Left renal pelvis (tissue), 4 donors: ENCODE measurements at regions not wholly inside any gene's neighbourhood (a gene's known extent, or its start where the extent isn't known, plus 50 kb on each side); places are given as distances from the start of the nearest gene placed in this dataset.
"Not testable (repeated sequence)": the region's sequence is repeated elsewhere in the genome, so short reads cannot be mapped to it uniquely, and the experiment has no call there.

Source experiments
- DNase-seq, 4 donors: peaks; one replicate each; pipeline ENCODE4 v3.0.0-alpha.2; 2013; ENCODE audit warnings: low read depth in 4 of 4, low spot score in 3 of 4

GRCh38 chr5:168089201-168089887 is 202.1 kb upstream of the WWC1 start:
- no peak for DNase-seq

GRCh38 chr5:168092209-168093185 is 198.9 kb upstream of the WWC1 start:
- DNase-seq, result no peak

GRCh38 chr5:168093200-168093910 is 198.1 kb upstream of the WWC1 start:
- no peak for DNase-seq

- no peak for DNase-seq
Measured at GRCh38 chr5:168096525-168096924, 194.9 kb upstream of the WWC1 start.

GRCh38 chr5:168097876-168098653 is 193.4 kb upstream of the WWC1 start:
- no peak for DNase-seq

- DNase-seq, result no peak
Measured at GRCh38 chr5:168101352-168101751, 190.1 kb upstream of the WWC1 start.

GRCh38 chr5:168103018-168103417 is 188.4 kb upstream of the WWC1 start:
- not testable (repeated sequence) for DNase-seq

GRCh38 chr5:168104350-168104749 is 187.1 kb upstream of the WWC1 start:
- no peak for DNase-seq

GRCh38 chr5:168104811-168105481 is 186.5 kb upstream of the WWC1 start:
- DNase-seq, result no peak

GRCh38 chr5:168106008-168106761 is 185.3 kb upstream of the WWC1 start:
- no peak for DNase-seq

- DNase-seq, result no peak
Measured at GRCh38 chr5:168109441-168109840, 182.0 kb upstream of the WWC1 start.

GRCh38 chr5:168110384-168110783 is 181.1 kb upstream of the WWC1 start:
- DNase-seq, result no peak

GRCh38 chr5:168110870-168111832 is 180.3 kb upstream of the WWC1 start:
- DNase-seq, result no peak

GRCh38 chr5:168114444-168115017 is 176.9 kb upstream of the WWC1 start:
- no peak for DNase-seq

- DNase-seq, result no peak
Measured at GRCh38 chr5:168117469-168117868, 174.0 kb upstream of the WWC1 start.

- DNase-seq, result no peak
Measured at GRCh38 chr5:168118042-168118668, 173.3 kb upstream of the WWC1 start.
